ENCODE measurements at regions not wholly inside any gene's neighbourhood (a gene's known extent, or its start where the extent isn't known, plus 50 kb on each side); places are given as distances from the start of the nearest gene placed in this dataset.

- no peak for DNase-seq
These were observed 336.9 kb downstream of the SNAPC1 start for GRCh38 chr14:62099091-62099490.

DNA sequence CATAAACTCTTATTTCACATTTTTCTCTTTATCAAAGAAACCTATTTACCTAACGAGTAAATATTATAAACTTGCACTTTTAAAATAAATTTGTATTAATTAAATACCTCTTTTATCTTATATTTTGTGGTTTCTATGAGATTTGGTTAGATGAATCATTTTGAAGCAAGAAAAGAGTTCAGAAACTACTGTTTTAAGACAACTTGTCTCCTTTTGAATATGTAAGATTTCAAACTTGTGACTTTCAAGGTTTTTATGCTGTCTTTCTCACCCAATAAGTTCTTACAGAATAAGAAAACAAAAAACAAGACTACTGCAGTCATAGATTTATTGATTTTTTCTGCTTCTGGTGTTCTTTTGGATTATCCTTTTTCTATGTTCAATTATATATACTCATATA, 339.0 kb downstream of the SNAPC1 start:
- no peak for DNase-seq

DNA sequence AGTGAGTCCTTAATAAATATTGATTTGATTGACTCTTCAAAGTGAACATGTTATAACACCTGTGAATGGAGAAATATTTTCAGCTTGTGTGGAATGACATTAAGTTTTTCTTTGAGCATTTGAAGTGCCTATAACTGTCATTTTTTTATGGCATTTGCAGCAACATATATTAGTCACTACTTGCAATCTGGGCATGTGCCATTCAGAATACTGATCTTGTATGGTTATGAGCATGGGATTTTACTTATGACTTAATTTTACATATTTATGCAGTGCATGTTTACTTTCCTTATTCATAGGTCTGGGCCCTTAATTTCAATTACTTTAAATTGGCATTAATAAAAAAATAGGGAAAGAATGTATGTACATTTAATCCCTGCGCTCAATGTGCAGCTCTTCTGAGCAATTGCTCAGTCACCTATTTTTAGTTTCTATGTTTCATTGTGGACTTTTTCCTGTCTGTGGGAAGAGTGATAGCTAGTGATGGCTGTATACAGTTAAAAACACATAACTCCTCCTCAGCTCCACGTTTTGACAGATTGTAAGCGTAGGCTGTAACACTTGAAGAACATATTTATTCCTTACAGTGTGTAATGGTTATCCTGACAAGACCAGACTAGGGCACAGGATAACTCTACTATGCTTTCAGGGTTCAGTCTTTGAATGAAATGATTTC, 339.6 kb downstream of the SNAPC1 start:
- no peak for DNase-seq

DNA sequence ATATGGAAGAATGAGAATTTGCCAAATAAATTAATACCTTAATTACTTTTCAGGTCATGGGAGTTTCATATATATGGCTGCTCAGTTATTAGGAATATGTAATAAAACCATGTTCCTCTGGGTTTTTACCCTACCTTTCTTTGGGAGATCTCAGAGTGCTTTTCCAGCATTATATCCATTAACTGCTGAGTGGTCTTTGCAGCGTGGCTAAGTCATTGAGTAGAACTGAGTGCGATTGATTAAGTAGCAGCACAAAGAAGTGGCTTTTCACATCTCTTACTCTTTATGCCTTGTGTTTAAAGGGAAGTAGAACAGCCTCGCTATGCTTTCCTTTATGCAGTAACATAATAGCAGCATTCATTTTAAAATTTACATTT, 340.1 kb downstream of the SNAPC1 start:
- DNase-seq = no peak

DNA sequence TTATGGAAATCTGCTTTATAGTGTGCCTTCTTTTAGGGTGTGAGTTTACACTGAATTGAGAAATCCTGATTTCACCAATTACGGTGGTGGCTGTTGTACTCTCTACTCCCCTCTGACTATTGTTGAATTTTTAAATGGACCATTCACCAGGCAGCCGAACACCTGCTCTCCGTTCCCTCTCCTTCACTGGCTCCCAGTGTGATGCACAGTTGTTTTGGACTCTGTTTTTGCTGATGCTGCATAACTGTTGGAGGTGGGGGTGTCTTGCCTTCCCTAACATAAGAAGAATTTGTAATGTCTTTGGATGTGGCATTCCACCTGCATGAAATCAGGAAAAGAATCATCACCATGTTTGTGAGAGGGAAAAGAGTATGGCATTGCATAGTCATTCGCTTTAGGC, 341.2 kb downstream of the SNAPC1 start:
- no peak for DNase-seq

DNA sequence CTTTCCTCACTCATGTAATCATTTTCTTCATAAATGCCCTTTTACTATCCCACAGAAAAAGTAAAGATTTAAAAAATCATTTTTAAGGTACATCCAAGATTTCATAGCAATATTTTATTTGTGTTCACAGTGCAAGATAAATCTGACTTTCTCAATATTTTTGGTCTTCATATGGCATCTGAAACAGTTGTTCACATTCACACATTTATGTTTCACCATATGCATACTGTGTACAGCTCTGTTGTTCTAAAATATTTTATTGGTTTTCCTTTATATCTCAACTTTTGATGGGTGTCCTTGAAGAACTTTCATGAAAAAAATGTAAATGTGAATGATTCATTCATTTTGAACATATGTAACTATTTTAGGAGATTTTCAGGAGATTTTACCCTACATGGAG, 348.7 kb downstream of the SNAPC1 start:
- no peak for DNase-seq

GRCh38 chr14:62117010-62117750, 355.0 kb downstream of the SNAPC1 start:
- peak; percentile 71 for DNase-seq

- no peak for DNase-seq
These were observed 355.5 kb downstream of the SNAPC1 start for GRCh38 chr14:62117751-62118105.

GRCh38 chr14:62118461-62118860, 356.2 kb downstream of the SNAPC1 start:
- DNase-seq = no peak

DNA sequence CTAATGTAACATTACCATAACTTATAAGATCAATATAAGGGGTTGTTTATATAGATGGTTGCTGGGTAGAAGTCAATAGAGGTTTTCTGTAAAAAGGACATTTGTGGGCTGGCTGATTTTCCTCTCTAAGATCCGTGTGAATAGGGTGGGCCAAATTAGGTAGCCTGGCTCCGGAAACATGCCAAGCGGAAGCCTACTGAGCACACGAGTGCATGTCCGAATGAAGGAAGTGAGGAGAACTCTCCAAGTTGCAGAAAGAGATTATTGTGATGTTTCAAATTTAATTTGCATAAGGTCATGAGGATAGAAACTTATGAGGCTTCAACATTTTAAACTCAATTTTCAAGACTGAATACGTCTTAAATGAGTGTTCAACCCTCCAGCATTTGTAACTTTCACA, 356.7 kb downstream of the SNAPC1 start:
- DNase-seq = no peak

GRCh38 chr14:62123961-62124360, 361.7 kb downstream of the SNAPC1 start:
- DNase-seq = no peak

DNA sequence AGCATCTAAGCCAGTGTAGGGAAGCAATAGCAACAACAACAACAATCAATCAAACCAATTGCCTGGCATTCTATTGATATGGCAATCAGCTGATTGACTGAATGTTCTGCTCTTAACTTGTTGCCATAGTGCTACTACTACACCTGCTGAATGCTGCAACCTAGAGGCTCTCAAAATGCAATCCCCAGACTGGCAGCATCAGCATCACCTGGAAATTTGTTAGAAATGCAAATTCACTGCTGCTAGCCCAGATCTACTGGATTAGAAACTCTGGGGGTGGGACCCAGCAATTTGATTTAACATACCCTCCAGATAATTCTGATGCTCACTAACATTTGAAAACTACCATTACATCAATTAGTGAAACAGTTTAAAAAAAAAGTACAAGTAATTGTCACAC, 363.6 kb downstream of the SNAPC1 start:
- no peak for DNase-seq

DNA sequence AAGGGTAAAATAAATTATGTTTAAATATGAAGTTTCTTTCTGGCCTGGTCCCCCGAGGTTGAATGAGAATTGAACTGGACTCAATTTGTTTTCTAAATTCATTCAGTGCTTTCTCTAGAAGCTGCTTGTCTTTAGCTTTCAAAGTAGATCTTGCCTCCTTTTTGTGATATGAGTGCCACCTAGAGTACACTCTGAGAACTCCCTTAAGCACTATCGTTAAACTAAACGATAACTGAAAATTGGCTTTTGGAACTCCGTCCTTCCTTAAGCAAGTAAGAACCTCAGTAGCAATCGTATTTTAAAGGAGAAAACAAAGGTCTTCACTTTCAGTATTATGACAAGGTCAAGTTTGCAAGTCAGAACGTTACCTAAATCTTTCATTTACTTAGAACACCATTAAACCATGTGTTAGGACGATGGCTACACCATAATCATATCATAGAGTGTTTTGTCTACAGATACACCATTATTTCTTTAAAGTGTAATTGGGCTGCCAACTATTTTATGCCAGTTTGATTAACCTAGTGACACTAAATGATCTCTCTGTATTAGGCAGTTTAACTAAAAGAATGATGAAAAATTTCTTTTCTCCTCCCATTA, 364.8 kb downstream of the SNAPC1 start:
- no peak for DNase-seq

GRCh38 chr14:62130441-62130840, 368.2 kb downstream of the SNAPC1 start:
- DNase-seq = no peak

- DNase-seq = no peak
These were observed 371.7 kb downstream of the SNAPC1 start for GRCh38 chr14:62133776-62134550.

GRCh38 chr14:62138593-62138992, 376.4 kb downstream of the SNAPC1 start:
- no peak for DNase-seq

DNA sequence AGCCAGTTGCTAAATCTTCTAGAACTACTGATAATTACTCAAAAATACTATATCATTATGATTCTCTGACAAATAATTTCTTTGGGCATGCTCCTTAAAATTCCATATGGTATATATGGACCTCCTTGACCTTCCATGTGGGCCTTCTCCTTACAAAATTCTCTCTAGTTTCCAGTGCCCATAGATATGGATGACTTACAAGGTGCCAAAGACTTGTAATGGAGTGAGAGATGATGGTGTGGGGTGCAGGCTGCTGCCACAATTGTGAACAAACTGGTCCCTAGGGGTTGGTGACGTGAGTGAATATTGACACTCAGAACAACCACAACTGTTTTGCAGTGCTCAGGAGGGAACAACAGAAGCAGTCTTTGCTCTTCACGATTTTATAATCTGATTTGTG, 378.9 kb downstream of the SNAPC1 start:
- DNase-seq = no peak

- DNase-seq = no peak
These were observed 381.0 kb downstream of the SNAPC1 start for GRCh38 chr14:62143245-62143644.

GRCh38 chr14:62144863-62145262, 382.6 kb downstream of the SNAPC1 start:
- DNase-seq = no peak

GRCh38 chr14:62146030-62146429, 383.8 kb downstream of the SNAPC1 start:
- DNase-seq = no peak

DNA sequence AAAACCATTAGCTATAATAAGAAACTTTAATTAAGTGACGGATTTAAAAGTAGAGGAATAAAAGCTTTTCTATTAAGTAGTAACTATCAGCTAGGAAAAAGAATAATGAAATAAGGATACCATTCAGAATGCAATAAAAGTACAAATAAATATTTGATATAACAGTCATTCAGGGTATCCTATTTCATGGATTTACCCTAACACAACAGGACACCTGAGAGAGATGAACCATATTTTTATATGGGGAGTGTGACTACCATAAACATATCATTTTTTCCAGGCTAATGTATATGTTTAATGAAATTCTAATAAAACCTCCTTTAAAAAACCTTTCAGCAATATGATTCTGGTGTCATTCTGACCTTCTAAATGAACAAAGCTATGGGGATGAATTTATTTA, 393.8 kb downstream of the SNAPC1 start:
- no peak for DNase-seq

DNA sequence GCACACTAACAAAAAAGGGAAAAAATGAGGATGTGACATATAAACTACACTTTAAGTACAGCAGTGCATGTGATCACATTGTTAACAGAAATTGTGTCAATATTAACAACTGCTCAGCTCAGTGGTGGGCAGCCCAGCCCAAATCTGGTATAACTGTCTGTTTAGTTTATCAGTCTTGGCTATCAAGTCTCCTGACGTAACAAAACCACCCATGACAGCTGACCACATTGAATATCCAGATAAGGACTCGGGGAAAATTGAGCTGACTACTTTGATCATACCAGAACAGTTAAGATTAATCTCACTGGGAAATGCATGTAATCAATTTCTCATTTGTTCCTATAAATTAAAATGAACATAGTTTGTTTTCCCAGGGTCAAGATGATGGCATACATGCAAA, 396.6 kb downstream of the SNAPC1 start:
- no peak for DNase-seq

DNA sequence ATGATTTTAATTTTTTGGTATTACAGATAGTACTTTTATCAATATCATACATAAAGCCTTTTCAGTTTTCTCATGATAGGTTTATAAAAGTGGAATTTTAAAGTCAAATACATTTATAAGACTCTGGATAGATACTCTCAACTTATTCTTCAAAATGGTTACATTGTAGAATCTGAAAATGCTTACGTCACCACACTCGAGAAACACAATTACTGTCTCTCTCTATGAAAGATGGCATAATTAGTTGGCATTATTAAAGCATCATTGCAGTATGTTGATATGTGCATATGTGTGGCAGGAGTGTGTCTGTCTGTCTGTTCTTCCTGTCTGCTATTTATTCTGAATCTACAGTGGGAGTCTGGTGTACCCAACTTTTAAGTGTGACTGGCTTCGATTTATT, 397.1 kb downstream of the SNAPC1 start:
- DNase-seq = no peak
